ENCODE measurements at regions not wholly inside any gene's neighbourhood (a gene's known extent, or its start where the extent isn't known, plus 50 kb on each side); places are given as distances from the start of the nearest gene placed in this dataset.
"Not testable (repeated sequence)": the region's sequence is repeated elsewhere in the genome, so short reads cannot be mapped to it uniquely, and the experiment has no call there.

- Mint-ChIP-seq H3K4me3 (peak overlapping the region; percentile 27), H3K9me3 (no peaks in the 10 kb centered on the region), H3K27me3 (no peaks in the 10 kb centered on the region), H3K36me3 (no peaks in the 10 kb centered on the region), H3K27ac (peak overlapping the region; percentile 41), H3K4me1 (ENCODE audit: unreplicated experiment) (no peaks in the 10 kb centered on the region)
- TF ChIP-seq CTCF (conservative IDR thresholded peaks at IDR 0.05) = no peak
- no peak for DNase-seq (ENCODE audit: extremely low spot score, unreplicated experiment)
Observed at GRCh38 chrX:96538104-96538725, 146.4 kb upstream of the DIAPH2 start.

GRCh38 chrX:96540111-96540631 lies 144.5 kb upstream of the DIAPH2 start:
- H3K27me3 Mint-ChIP-seq = no peaks in the 10 kb centered on the region
- no peaks in the 10 kb centered on the region for H3K4me1 Mint-ChIP-seq (ENCODE audit: unreplicated experiment)
- no peaks in the 10 kb centered on the region for H3K36me3 Mint-ChIP-seq
- no peaks in the 10 kb centered on the region for H3K9me3 Mint-ChIP-seq
- no peak for TF ChIP-seq CTCF (conservative IDR thresholded peaks at IDR 0.05)
- no peak overlapping the region for H3K27ac Mint-ChIP-seq
- no peak for DNase-seq (ENCODE audit: extremely low spot score, unreplicated experiment)
- H3K4me3 Mint-ChIP-seq = no peak overlapping the region

GRCh38 chrX:96546281-96546680 lies 138.4 kb upstream of the DIAPH2 start:
- not testable (repeated sequence) for H3K9me3 Mint-ChIP-seq; H3K4me1 Mint-ChIP-seq (ENCODE audit: unreplicated experiment); H3K27me3 Mint-ChIP-seq; H3K27ac Mint-ChIP-seq; H3K36me3 Mint-ChIP-seq; H3K4me3 Mint-ChIP-seq; DNase-seq (ENCODE audit: extremely low spot score, unreplicated experiment)

GRCh38 chrX:96551322-96551872 lies 133.2 kb upstream of the DIAPH2 start:
- Mint-ChIP-seq H3K27me3 (no peaks in the 10 kb centered on the region), H3K27ac (no peak overlapping the region), H3K4me3 (no peak overlapping the region), H3K9me3 (no peaks in the 10 kb centered on the region), H3K36me3 (no peaks in the 10 kb centered on the region), H3K4me1 (ENCODE audit: unreplicated experiment) (no peaks in the 10 kb centered on the region)
- DNase-seq (ENCODE audit: extremely low spot score, unreplicated experiment) = no peak
- TF ChIP-seq CTCF (conservative IDR thresholded peaks at IDR 0.05) = no peak

- Mint-ChIP-seq H3K4me3 (no peak overlapping the region), H3K27me3 (peaks cover 2% of the 10 kb centered on the region), H3K27ac (no peak overlapping the region), H3K4me1 (ENCODE audit: unreplicated experiment) (no peaks in the 10 kb centered on the region), H3K36me3 (no peaks in the 10 kb centered on the region), H3K9me3 (no peaks in the 10 kb centered on the region)
- TF ChIP-seq CTCF (conservative IDR thresholded peaks at IDR 0.05) = no peak
- DNase-seq (ENCODE audit: extremely low spot score, unreplicated experiment) = no peak
Observed at GRCh38 chrX:96556886-96557285, 127.8 kb upstream of the DIAPH2 start.

GRCh38 chrX:96561129-96561528 lies 123.5 kb upstream of the DIAPH2 start:
- H3K4me3 Mint-ChIP-seq; DNase-seq (ENCODE audit: extremely low spot score, unreplicated experiment); H3K9me3 Mint-ChIP-seq; H3K4me1 Mint-ChIP-seq (ENCODE audit: unreplicated experiment); H3K36me3 Mint-ChIP-seq; H3K27ac Mint-ChIP-seq; H3K27me3 Mint-ChIP-seq: not testable (repeated sequence)

Data from type B pancreatic cell (in vitro differentiated cells).